GM03348 (cell line): ENCODE measurements at regions not wholly inside any gene's neighbourhood (a gene's known extent, or its start where the extent isn't known, plus 50 kb on each side); places are given as distances from the start of the nearest gene placed in this dataset.
"Not testable (repeated sequence)": the region's sequence is repeated elsewhere in the genome, so short reads cannot be mapped to it uniquely, and the experiment has no call there.

Source experiments
- DNase-seq: peaks from one replicate; pipeline ENCODE4 v3.0.0; 2012; ENCODE audit warnings: low spot score

DNA sequence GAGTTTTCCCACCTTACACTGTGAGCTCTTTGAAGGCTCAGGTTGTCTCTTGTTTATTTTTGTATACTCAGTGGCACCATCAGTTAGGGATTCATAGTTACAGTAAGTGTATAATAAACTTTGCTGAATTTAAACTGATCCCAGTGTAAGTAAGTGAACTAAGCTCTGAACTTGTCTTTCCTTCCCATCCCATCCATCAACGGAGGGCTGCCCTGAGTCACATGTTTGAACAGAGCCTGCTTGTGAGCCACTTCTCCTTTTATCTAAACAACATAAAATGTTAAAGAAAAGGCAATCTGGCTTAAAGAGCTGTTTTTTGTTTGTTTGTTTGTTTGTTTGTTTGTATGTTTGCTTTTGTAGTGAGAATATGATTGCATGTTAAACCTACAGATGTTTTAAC is 185.7 kb upstream of the MARCKS start:
- DNase-seq, result no peak

DNA sequence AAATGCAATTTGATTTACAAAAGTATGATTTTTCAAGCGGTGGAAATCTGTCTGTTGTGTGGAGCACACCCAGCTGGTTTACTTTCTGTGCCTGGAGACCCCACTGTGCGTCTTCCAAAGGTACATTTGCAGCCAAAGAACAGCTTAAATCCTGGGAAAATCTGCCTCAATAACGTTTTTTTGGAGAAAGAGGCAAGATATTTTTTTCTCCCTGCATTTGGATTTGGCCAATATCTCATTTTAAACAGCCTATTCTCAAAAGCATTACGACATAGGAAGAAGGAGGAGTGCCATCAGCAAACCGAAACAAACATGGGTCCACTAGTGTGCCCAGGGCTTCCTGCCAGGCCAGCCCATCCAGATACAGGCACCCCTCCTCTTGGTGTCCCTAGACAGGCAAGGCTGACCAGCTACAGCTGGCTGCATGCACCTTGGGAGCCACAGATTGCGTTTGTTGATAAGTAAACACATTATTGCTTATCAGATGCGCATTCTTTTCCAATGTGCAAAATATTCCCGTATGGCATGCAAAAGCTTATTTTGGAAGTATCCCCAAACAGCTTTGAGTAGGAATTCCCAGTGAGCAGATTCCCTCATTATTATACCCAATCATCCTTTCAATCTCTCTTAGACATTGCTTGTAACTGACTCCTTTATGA is 184.5 kb upstream of the MARCKS start:
- DNase-seq, result peak; percentile 78

DNA sequence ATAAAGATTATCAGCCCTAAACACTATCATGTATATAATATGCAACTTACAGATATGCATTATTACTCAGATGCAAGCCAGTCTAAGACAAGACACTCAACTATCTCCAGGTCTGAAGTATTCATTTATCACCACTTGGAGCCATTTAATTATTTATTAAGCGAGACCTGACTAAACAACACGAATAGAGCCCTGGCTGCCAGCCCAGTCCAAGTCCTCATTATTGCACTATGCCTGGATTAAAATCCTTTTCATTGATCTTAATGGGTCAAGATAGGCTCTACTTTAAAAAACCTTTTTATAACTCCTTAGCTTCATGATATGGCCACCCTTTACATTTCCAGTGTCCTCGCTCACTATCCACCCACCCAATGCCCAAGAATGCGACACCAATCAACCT is 183.1 kb upstream of the MARCKS start:
- DNase-seq, result no peak

DNA sequence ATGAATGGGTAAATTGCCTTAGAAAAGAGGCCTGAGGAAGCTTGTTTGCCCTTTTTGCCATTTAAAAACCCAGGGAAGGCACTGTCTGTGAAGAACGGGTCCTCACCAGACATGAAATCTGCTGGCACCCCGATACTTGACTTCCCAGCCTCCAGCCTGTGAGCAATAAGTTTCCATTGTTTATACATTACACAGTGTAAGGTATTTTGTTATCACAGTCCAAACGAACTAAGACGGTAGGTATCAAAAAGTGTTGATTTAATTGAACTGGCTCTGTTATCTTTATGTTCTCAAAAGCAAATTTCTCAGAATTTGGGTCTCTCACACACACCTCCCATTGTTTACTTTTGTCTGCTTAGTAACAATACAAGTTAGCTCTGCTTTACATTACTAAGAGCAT is 181.1 kb upstream of the MARCKS start:
- DNase-seq, result no peak

DNA sequence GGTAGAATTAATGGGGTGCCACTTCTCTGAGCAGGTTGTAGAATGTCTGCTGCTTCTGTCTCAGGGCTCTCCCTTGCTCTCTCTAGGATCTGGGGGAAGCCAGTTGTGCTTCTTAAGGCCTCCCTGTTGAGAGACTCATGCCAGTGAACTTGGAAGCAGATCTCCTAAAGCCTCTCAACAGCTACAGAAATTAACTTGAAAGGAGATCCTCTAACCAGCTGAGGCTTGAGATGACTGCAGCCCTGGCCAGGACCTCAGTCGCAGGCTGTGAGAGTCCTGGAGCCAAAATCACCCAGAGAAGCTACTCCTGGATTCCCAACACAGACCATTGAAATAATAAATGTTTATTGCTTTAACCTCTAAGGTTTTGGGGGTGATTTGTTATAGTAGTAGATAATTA is 180.2 kb upstream of the MARCKS start:
- DNase-seq, result no peak

DNA sequence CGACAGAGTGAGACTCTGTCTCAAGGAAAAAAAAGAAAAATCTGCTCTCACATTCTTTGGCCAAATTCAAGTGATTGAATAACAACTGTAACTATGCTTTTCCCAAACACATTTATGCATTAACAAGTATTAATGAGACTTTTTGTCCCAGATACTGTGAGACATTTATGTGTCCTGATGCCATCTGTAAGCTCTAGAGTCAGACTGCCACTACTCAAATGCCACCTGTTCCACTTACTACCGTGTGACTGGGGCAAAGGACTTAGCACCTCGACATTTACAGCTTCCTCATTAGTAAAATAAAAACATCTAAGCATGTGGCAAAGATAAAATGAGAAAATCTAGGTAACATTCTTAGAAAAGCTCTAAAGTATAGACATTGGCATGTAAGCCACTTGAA is 178.1 kb upstream of the MARCKS start:
- no peak for DNase-seq

DNA sequence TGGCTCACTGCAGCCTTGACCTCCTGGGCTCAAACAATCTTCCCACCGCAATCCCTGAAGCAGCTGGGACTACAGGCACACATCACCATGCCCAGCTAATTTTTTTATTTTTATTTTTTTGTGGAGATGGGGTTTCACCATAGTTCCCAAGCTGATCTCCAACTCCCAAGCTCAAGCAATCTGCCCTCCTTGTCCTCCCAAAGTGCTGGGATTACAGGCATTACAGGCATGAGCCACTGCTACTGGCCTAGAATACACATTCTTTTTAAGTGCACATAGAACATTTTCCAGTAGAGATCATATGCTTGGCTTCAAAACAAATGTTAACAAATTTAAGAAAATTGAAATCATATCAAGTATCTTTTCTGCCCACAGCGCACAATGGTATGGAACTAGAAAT is 176.8 kb upstream of the MARCKS start:
- DNase-seq, result no peak

DNA sequence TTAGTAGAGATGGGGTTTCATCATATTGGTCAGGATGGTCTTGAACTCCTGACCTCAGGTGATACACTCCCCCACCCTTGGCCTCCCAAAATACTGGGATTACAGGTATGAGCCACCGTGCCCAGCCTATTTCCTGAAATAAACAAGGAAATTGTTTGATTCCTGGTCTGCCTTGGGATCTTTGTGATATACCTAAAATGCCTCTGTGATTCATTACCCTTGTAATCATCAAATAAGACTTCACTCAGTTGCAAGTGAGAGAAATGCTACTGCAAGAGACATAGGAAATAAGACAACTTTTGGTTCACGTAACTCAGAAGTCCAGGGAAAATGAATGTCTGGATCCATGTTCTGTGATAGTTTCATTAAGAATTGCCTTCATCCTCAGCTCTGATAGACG is 173.2 kb upstream of the MARCKS start:
- no peak for DNase-seq

DNA sequence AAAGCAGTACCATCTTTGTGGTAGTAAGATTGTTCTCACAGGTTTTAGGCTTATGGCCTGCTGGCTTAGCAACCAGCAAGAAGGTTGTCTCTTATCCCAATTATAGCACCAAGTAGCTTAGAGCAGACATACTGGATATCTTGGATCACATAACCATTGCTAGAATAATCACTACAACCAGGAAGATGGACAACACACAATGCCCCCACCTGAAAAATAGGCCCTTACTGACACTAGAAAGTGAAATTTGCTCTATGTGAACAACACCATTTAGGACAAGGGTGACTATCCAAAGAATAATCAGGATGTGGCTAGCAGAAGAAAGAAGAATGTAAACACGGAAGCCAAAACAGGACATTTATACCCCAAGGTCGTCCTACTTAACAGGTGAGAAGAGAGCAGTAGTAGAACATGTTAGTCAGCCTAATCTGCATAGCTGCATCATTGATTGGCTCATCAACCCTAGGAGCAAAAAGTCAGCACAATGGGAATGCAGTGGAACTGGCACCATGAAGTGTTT is 172.7 kb upstream of the MARCKS start:
- no peak for DNase-seq

DNA sequence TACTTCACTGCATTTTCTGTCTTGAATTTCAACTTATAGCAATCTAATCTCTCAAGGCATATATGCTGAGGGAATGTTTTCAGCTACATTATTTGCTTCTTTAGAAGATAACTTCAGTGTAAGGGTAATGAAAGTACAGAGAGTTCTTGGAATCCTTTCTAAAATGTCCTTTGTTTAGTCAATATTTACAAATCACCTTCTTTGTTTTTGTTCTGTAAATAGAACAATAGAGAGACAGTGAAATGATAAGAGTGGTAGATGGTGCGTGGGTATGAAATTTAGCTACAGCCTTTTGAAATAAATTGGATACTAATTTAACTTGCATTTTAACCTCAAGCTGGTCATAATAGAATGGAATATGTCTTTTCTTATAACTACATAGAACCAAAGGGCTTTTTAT is 171.1 kb upstream of the MARCKS start:
- DNase-seq, result no peak

DNA sequence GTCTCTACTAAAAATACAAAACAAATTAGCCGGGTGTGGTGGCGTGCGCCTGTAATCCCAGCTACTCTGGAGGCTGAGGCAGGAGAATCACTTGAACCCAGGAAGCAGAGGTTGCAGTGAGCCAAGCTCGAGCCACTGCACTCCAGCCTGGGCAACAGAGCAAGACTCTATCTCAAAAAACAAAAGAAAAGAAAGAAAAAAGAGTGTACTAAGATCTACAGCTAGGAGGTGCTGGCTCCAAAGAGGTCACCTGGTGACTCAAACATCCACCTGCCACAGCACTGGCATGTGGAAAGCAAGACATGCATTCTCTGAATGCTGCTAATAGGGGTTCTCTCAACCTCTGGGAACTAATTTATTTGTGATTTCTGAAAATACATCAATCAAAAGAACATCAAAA is 167.5 kb upstream of the MARCKS start:
- DNase-seq, result not testable (repeated sequence)

DNA sequence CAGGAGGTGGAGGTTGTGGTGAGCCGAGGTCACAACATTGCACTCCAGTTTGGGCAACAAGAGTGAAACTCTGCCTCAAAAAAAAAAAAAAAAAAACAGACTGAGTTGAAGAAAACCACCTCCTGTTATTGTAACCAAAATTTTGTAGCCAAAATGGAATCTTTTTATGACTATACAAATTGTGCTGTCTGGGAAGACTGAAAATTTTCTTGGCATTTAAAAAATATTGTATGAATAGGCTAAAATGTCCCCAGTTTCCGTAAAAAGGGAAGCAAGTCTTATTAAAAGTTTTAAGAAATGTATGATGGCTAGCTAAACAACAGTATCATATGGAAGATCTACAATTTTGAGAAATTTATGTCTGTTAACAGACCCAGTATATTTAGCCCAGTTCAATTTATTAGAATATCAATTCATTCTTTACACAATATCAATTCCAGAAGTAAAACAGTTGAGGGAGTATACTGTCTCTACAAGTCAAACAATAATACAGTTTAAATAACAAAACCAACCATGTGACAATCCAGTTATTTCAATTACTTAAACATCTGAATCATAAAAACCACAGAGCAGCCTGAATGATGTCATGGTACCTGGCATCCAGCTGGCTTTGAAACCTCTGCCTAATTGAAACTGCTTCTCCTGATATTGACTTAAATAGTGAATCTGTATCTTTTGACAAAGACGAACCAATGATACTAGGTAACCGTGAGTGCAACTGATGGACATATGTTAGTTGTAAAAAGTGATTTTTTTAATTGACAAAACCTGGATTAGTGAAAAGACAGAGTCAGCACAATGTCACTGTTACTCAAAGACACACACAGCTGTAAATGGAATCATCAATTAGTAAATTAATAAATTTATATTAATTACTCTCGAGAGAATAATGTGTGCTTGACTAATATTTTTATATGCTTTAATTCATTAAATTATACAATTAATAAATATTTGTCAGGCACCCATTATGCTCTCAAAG is 166.6 kb upstream of the MARCKS start:
- peak; percentile 73 for DNase-seq

DNA sequence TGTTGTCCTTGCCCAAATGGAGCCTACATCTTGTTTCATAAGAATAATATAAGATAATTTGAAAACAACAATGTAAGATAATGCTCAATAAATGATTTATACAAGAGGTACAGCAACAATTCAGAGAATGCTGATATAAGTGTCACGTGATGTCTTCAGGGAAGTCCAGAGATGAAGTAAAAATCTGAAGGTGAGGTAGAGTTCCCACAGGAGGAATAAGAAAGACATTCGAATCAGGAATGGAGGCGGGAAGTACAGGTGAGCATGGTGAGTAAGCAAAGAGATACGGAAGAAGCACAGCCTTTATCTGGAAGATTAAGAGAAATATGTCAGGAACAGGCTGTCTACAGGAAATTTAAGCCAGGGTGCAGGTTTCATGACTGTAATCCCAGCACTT is 165.9 kb upstream of the MARCKS start:
- DNase-seq, result no peak

DNA sequence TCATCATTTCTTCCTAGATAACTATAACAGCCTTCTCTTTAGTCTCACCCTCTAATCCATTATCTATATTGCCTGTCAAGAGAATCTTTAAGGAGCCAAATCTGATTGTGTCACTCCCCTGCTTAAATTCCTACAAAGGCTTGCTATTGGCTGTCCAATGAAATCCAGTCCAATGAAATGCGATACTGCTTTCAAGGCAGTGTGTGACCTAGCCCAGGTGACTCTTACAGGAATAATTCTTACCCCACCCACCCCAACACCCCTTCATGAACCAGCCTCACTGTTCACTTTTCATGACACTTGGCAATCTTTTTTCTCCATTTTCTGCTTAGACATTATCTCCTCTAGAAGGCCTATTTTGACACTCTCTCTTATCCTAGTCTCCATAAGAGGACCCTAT is 163.3 kb upstream of the MARCKS start:
- no peak for DNase-seq

DNA sequence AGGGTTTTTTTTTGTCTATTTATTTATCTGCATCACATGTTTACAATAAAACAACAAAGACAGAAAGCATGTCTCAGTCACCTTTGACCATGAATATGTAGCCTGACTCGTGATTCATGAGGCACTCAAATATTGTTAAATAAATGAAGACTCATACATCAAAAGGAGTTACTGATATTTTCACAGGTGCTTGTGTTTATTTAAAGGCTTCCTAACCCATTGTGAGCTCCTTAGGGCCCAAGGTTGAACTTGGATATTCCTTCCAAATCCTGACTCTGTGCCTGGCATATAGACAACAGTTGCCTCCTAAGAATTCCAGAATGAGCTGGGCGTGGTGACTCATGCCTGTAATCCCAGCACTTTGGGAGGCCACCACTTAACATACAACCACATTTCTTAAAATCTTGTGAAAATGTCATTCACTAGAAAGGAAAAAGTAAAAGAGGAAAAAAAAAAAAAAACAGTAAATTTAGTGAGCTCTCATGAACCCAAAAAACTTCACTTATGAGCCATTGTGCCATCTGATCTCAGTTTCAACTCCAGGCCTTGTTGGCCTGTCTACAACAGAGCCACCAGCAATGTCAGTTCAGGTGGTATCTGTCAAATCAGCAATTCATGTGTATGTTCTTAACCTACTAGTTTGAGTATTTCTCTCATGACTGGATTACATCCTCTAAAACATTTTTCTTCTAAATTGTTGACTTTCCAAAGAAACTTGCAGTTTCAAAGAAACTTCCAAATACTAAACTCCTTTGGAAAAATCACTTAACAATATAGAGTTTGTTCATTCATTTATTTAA is 162.7 kb upstream of the MARCKS start:
- peak; percentile 18 for DNase-seq

DNA sequence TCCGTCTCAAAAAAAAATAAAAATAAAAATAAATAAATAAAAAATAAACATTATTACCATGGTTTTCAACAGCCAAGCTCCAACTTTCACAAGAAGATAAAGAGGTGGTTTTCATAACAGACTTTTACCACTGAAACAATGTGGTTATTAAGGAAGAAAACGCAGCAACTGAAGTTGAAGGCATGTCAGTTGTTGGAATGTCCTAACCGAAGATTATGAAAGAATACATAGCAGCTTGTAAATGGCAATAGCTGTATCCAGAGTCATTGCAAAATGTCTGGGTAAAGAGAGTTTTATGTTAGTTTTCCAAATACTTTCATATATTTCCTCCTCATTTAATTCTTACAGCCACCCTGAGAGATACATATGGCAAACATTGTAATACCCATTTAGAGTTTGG is 161.6 kb upstream of the MARCKS start:
- peak; percentile 44 for DNase-seq

DNA sequence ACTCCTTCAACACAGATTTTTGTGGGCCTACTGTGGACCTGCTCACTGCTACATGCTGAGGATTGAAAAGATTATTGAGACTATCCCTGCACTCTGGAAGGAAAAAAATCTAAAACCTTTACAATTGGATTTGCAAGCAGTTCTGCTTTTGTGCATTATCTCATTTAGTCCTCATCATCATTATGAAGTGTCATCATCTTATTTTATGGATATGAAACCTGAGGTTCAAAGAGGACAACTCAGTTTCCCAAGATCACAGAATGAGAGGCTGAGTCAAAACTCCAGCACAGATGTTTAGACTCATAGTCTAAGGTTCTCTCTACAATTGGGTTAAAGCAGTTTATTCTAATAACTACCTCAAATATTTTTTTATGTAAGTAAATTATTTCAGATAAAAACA is 160.2 kb upstream of the MARCKS start:
- DNase-seq, result no peak

DNA sequence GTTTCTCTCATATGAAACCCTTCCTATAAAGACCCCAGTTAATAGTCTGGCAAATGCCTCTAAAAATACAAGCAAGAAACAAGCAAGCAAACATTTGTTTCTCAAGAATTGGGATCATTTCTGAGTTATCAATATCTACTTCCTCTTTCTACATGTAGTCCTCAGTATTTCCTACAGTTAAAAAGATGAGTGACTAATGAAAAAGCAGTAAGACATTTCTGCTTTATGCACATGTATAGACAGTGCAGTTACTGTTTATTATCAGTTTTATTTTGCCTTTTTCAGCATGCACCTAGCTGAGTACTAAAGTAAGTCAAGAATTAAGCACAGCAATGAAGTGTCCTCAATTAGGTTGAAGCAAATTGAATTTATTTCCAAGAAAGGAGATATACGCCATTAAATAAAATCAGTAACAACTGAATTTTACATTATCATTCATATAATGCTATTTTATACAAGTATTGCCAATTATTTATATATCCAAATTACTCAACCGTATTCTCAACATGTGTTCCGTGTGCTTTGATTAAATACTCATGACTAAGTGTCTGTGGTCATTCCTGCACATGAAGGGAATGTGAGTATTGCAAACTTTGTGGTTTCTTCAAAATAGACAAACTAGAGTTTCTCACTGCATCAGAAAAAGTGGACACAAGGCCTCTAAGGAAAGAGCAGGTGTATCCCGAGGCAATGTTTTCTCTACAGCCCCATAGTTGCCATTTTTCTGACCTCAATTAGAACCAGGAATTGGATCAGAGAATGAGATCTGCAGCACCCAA is 159.3 kb upstream of the MARCKS start:
- peak; percentile 78 for DNase-seq

DNA sequence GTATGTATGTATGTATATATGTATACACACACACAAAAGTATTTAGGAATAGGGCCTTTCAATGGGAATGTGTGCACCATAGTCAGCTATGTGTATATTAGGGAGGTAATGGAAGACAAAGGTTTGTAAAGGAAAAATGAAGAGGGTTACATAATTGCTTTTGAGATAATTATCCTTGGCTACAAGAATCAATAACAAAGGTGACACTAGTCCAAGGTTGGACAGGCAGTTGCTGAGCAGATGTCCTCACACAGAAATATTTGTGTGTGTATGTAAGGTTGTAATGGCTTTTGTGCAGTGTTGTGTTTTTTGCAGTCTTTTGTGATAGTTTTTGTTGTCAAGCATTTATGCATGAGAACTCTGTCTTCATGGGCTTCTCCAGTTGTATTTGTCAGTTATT is 157.9 kb upstream of the MARCKS start:
- DNase-seq, result no peak

DNA sequence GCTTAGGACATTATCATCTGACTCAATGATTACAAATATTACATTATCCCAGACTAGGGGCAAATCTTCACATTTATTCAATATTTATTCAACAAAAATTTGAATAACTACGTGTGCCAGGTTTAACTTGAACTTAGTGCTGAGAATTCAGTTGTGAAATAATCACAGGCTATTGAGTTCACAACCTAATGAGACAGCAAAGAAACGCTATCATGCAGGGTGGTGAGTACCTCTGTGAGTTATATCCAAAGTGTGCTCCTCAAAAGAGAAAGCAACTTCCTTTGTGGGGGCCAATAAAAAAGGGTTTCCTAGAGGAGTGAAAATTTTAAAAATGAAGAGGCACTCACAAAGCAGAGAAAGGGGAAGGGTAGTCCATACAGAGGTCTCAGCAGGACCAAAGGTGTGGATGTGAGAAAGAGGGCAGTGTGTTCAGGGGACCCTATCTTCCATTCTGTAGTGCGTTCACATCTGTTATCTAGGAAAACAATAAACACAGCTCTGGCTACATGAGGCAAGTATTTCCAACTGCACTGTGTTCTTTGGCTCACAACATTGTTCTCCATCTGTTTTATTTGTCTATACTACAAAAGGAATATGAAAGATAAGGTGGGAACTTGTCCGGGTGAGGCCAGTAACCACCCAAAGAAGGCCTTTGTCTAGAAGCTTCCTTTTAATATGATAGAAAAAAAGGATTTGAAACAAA is 155.4 kb upstream of the MARCKS start:
- DNase-seq, result no peak

DNA sequence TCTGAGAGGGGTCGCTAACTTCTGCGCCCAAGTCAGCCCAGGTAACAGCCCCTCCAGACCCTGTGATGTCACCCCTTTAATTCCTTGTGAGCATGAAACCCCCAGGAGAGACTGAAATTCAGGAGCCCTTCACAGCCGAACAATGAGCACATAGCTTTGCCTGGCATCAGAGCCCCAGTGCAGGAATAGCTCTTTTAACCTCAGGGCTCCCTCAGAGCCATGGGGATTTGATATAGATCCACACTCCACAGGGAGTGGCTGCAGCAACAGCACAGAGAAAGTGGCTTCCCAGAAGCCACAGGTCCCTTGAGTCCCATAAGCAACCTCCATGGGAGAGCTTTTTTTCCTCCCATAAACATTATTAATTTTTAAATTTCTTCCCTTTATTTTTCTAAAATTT is 150.0 kb upstream of the MARCKS start:
- no peak for DNase-seq
